ENCODE measurements at regions not wholly inside any gene's neighbourhood (a gene's known extent, or its start where the extent isn't known, plus 50 kb on each side); places are given as distances from the start of the nearest gene placed in this dataset.

GRCh38 chr6:156421933-156422332 is 355.2 kb upstream of the ARID1B start:
- TF ChIP-seq EZH2phosphoT487 (IDR thresholded peaks at IDR 0.05; ENCODE audit: insufficient read depth, low read depth) (no peak), EZH2 (IDR thresholded peaks at IDR 0.05; ENCODE audit: insufficient read depth, poor library complexity, severe bottlenecking) (no peak)

All from GM23248 (cell line).